B cell (primary cell): ENCODE measurements at regions not wholly inside any gene's neighbourhood (a gene's known extent, or its start where the extent isn't known, plus 50 kb on each side); places are given as distances from the start of the nearest gene placed in this dataset.

Experiments
- CTCF ChIP-seq: fragments of 200-600 bp; IDR thresholded peaks from one replicate; pipeline ENCODE4 v1.8.0; 2022; ENCODE audit warnings: antibody characterized with exemption, mild to moderate bottlenecking
- EZH2 ChIP-seq: IDR thresholded peaks from 2 replicates; pipeline ENCODE4 v1.6.1; 2012; ENCODE audit warnings: borderline replicate concordance, low read depth, mild to moderate bottlenecking, moderate library complexity, low read length; ENCODE audit not compliant: insufficient read depth, poor library complexity, severe bottlenecking

DNA sequence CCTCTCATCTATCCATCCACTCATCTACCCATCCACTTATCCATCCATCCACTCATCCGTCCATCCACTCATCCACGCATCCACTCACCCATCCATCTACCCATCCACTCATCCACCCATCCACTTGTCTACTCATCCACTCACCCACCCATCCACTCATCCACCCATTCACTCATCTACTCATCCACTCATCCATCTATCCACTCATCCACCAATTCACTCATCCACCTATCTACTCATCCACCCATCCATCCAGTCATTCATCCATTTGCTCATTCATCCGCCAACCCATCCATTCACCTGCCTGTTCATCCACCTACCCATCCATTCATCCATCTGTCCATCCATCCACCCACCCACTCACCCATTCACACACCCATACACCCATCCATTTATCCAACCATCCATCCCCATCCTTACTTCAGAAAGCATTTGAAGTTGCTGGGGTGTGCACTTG, 329.6 kb downstream of the SEC14L1 start:
- no peak for TF ChIP-seq EZH2
- no peak for TF ChIP-seq CTCF
